Keratinocyte (primary cell): ENCODE measurements at regions not wholly inside any gene's neighbourhood (a gene's known extent, or its start where the extent isn't known, plus 50 kb on each side); places are given as distances from the start of the nearest gene placed in this dataset.

Experiments
- EZH2 ChIP-seq: IDR thresholded peaks from one replicate; pipeline ENCODE4 v1.6.1; 2012; ENCODE audit warnings: inconsistent platforms, mild to moderate bottlenecking, low read length, moderate library complexity
- TF ChIP-seq, protein P1 (sequence below), 3 experiments: IDR thresholded peaks in 1 of 3; conservative IDR thresholded peaks in 1 of 3; optimal IDR thresholded peaks in 1 of 3; 2 replicates in 2 of 3; 3 replicates in 1 of 3; pipeline versions ENCODE3 to v1.5.1; 2011; ENCODE audit warnings: low read length in 3 of 3, mild to moderate bottlenecking in 3 of 3, moderate library complexity in 2 of 3, control low read depth in 1 of 3, inconsistent platforms in 1 of 3; ENCODE audit not compliant: insufficient read depth in 2 of 3; ENCODE audit errors: extremely low read depth in 1 of 3

DNA sequence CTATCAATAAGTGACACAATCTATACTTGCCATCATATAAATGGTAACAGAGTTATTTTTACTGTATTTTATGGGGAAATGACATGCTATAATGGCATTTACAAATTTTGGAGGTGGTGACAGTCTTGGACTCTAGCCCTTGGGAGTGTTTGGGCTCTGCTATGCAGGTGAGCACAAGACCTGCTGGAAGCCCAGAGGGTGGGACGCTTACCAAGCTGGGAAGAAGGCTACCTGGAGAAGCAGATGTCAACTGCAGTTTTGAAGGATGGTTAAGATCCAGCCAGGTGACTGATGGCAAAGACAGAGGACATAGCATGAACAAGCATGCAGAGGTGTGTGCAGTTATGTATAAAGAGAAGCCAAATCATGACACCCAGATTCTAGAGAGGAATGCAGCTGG lies 346.9 kb downstream of the MYCN start:
- TF ChIP-seq, protein P1, sequence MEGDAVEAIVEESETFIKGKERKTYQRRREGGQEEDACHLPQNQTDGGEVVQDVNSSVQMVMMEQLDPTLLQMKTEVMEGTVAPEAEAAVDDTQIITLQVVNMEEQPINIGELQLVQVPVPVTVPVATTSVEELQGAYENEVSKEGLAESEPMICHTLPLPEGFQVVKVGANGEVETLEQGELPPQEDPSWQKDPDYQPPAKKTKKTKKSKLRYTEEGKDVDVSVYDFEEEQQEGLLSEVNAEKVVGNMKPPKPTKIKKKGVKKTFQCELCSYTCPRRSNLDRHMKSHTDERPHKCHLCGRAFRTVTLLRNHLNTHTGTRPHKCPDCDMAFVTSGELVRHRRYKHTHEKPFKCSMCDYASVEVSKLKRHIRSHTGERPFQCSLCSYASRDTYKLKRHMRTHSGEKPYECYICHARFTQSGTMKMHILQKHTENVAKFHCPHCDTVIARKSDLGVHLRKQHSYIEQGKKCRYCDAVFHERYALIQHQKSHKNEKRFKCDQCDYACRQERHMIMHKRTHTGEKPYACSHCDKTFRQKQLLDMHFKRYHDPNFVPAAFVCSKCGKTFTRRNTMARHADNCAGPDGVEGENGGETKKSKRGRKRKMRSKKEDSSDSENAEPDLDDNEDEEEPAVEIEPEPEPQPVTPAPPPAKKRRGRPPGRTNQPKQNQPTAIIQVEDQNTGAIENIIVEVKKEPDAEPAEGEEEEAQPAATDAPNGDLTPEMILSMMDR (optimal IDR thresholded peaks at IDR 0.05 in 1 of 3, IDR thresholded peaks at IDR 0.05 in 1 of 3, conservative IDR thresholded peaks at IDR 0.05 in 1 of 3; ENCODE audit: extremely low read depth in 1 of 3, insufficient read depth in 2 of 3, low read length in 3 of 3) = no peak
- TF ChIP-seq EZH2 = no peak
